ENCODE measurements at regions not wholly inside any gene's neighbourhood (a gene's known extent, or its start where the extent isn't known, plus 50 kb on each side); places are given as distances from the start of the nearest gene placed in this dataset.

GRCh38 chr18:27497246-27497645 lies 312.1 kb upstream of the CHST9 start:
- DNase-seq, result no peak

- DNase-seq, result no peak
Observed at GRCh38 chr18:27493182-27493581, 308.1 kb upstream of the CHST9 start.

GRCh38 chr18:27491772-27492171 lies 306.7 kb upstream of the CHST9 start:
- no peak for DNase-seq

GRCh38 chr18:27483276-27483675 lies 298.2 kb upstream of the CHST9 start:
- no peak for DNase-seq

GRCh38 chr18:27478459-27478858 lies 293.4 kb upstream of the CHST9 start:
- DNase-seq, result no peak

GRCh38 chr18:27473318-27473717 lies 288.2 kb upstream of the CHST9 start:
- DNase-seq, result no peak

GRCh38 chr18:27467073-27467472 lies 282.0 kb upstream of the CHST9 start:
- DNase-seq, result no peak

GRCh38 chr18:27461957-27462356 lies 276.8 kb upstream of the CHST9 start:
- no peak for DNase-seq

GRCh38 chr18:27449104-27449503 lies 264.0 kb upstream of the CHST9 start:
- DNase-seq, result no peak

- DNase-seq, result no peak
Observed at GRCh38 chr18:27447930-27448329, 262.8 kb upstream of the CHST9 start.

- peak in 1 of 58 donors; percentile 1 for DNase-seq
Observed at GRCh38 chr18:27447451-27447881, 262.4 kb upstream of the CHST9 start.

- DNase-seq, result no peak
Observed at GRCh38 chr18:27430595-27430994, 245.5 kb upstream of the CHST9 start.

- no peak for DNase-seq
Observed at GRCh38 chr18:27428716-27429475, 243.8 kb upstream of the CHST9 start.

- DNase-seq, result no peak
Observed at GRCh38 chr18:27428120-27428519, 243.0 kb upstream of the CHST9 start.

- no peak for DNase-seq
Observed at GRCh38 chr18:27423581-27423980, 238.5 kb upstream of the CHST9 start.

GRCh38 chr18:27419646-27420045 lies 234.5 kb upstream of the CHST9 start:
- DNase-seq, result no peak

- DNase-seq, result no peak
Observed at GRCh38 chr18:27415495-27415894, 230.4 kb upstream of the CHST9 start.

GRCh38 chr18:27414682-27415081 lies 229.6 kb upstream of the CHST9 start:
- DNase-seq, result no peak

GRCh38 chr18:27413495-27414401 lies 228.6 kb upstream of the CHST9 start:
- DNase-seq, result no peak

GRCh38 chr18:27412556-27412955 lies 227.4 kb upstream of the CHST9 start:
- DNase-seq, result no peak

- DNase-seq, result no peak
Observed at GRCh38 chr18:27411911-27412310, 226.8 kb upstream of the CHST9 start.

- no peak for DNase-seq
Observed at GRCh38 chr18:27411013-27411412, 225.9 kb upstream of the CHST9 start.

GRCh38 chr18:27404855-27405254 lies 219.7 kb upstream of the CHST9 start:
- no peak for DNase-seq

Data from anterior cingulate cortex (tissue), 58 donors.